ENCODE measurements at regions not wholly inside any gene's neighbourhood (a gene's known extent, or its start where the extent isn't known, plus 50 kb on each side); places are given as distances from the start of the nearest gene placed in this dataset.

GRCh38 chr5:85760519-85760918 is 857.2 kb upstream of the COX7C start:
- TF ChIP-seq POLR2A (IDR thresholded peaks at IDR 0.05; ENCODE audit: low read length) (no peak), GATA1 (IDR thresholded peaks at IDR 0.05; ENCODE audit: low read depth, low read length) (no peak)

Measured in erythroblast (primary cell).